Transverse colon (tissue), 4 donors: ENCODE measurements at regions not wholly inside any gene's neighbourhood (a gene's known extent, or its start where the extent isn't known, plus 50 kb on each side); places are given as distances from the start of the nearest gene placed in this dataset.

Experiments used
- DNase-seq: peaks from one replicate; pipeline ENCODE4 v3.0.0-alpha.2; 2019
- H3K27ac ChIP-seq, 4 donors: fragments of 200-600 bp; sonication (generic); 2 replicates each; pipeline ENCODE4 v1.5.1; 2016 to 2018; ENCODE audit warnings: inconsistent platforms in 4 of 4
- H3K27me3 ChIP-seq: fragments of 200-600 bp; sonication (generic); 2 replicates; pipeline ENCODE4 v1.5.1; 2017; ENCODE audit warnings: inconsistent platforms
- H3K36me3 ChIP-seq, 4 donors: fragments of 200-600 bp; sonication (generic); 2 replicates each; pipeline ENCODE4 v1.5.1; 2017 to 2019; ENCODE audit warnings: inconsistent platforms in 4 of 4
- H3K4me1 ChIP-seq, 4 donors: fragments of 200-600 bp; sonication (generic); 2 replicates each; pipeline ENCODE4 v1.5.1; 2017 to 2020; ENCODE audit warnings: inconsistent platforms in 4 of 4
- H3K4me3 ChIP-seq, 4 donors: fragments of 200-600 bp; sonication (generic); 1 replicate in 1 of 4; 2 replicates in 3 of 4; pipeline versions ENCODE4 v1.5.1 to v1.6.1; 2017 to 2019; ENCODE audit warnings: inconsistent platforms in 4 of 4
- H3K9me3 ChIP-seq, 2 donors: fragments of 200-600 bp; sonication (generic); 2 replicates each; pipeline ENCODE4 v1.5.1; 2017 to 2019; ENCODE audit warnings: inconsistent platforms in 2 of 2
- EP300 ChIP-seq: sonication (generic); formaldehyde crosslinking; IDR thresholded peaks from one replicate; pipeline ENCODE4 v1.6.1; 2017; ENCODE audit warnings: antibody characterized with exemption, low read depth
- POLR2A ChIP-seq: fragments of 450-650 bp; IDR thresholded peaks from one replicate; pipeline ENCODE4 v1.6.1; 2016; ENCODE audit warnings: antibody characterized with exemption, mild to moderate bottlenecking, moderate library complexity
- POLR2AphosphoS5 ChIP-seq, 3 donors: sonication (generic); formaldehyde crosslinking; IDR thresholded peaks; one replicate each; pipeline ENCODE4 v1.6.1; 2016; ENCODE audit warnings: antibody characterized with exemption in 3 of 3
- WGBS, 2 donors: methylation state at CpG; one replicate each; pipeline ENCODE4 v1.1.5; 2018; ENCODE audit warnings: low coverage in 1 of 2; 5-methylcytosine and 5-hydroxymethylcytosine counted together
- in situ Hi-C, 4 donors: fragments of 200-750 bp; cut with MboI; loops; one replicate each; pipeline versions ENCODE4 v1.15.0 to v1.15.1; 2017; ENCODE audit warnings: low sequenced_read_pairs in 3 of 4, low pct_ligation_motif_present in 1 of 4, low pct_unique_long_range_greater_than_20kb in 1 of 4
- intact Hi-C: fragments of 100-400 bp; cut with DNase I; formaldehyde crosslinking; loops from one replicate; pipeline ENCODE4 v1.15.1; 2023; ENCODE audit warnings: low total_unique reads
- TF ChIP-seq, protein P1 (sequence below), 5 experiments: fragments of 200-600 bp in 3 of 5; fragments of 450-650 bp in 2 of 5; sonication (generic) in 3 of 5; IDR thresholded peaks; 1 replicate in 2 of 5; 2 replicates in 3 of 5; pipeline ENCODE4 v1.5.1; 2016 to 2017; ENCODE audit warnings: antibody characterized with exemption in 5 of 5, inconsistent platforms in 3 of 5, mild to moderate bottlenecking in 2 of 5, moderate library complexity in 1 of 5

DNA sequence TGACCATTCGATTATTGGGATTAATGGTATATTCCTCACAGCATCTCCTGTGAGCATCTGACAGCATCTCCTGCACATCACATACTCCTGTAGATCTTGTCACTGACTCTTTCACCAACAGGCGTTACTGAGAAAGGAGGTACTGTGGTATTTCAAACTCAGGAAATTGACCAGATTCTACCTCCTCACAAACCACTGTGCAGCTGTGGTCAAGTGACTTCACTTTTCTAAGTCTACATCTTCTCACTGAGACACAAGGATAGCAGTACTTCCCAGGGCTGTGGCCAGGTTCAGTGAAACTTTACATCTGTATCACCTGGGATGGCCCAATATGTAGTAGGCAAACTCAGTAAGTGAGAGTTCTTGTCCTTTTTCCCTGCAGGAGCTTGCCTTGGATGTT lies 332.3 kb upstream of the ADAMTSL1 start:
- no peak for TF ChIP-seq POLR2AphosphoS5 (IDR thresholded peaks at IDR 0.05)
- no peak for TF ChIP-seq EP300
- TF ChIP-seq, protein P1, sequence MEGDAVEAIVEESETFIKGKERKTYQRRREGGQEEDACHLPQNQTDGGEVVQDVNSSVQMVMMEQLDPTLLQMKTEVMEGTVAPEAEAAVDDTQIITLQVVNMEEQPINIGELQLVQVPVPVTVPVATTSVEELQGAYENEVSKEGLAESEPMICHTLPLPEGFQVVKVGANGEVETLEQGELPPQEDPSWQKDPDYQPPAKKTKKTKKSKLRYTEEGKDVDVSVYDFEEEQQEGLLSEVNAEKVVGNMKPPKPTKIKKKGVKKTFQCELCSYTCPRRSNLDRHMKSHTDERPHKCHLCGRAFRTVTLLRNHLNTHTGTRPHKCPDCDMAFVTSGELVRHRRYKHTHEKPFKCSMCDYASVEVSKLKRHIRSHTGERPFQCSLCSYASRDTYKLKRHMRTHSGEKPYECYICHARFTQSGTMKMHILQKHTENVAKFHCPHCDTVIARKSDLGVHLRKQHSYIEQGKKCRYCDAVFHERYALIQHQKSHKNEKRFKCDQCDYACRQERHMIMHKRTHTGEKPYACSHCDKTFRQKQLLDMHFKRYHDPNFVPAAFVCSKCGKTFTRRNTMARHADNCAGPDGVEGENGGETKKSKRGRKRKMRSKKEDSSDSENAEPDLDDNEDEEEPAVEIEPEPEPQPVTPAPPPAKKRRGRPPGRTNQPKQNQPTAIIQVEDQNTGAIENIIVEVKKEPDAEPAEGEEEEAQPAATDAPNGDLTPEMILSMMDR (IDR thresholded peaks at IDR 0.05), result no peak
- TF ChIP-seq POLR2A, result no peak
- no peak for DNase-seq
- in situ Hi-C loops (no loop called here), intact Hi-C loops (no loop called here)
- Histone ChIP-seq H3K4me3 (no peak overlapping the region), H3K27me3 (no peaks in the 10 kb centered on the region), H3K27ac (no peak overlapping the region), H3K4me1 (no peaks in the 10 kb centered on the region), H3K36me3 (no peaks in the 10 kb centered on the region), H3K9me3 (no peaks in the 10 kb centered on the region)
- WGBS, 2 donors, result 79 to 83% methylated on average over 1 to 2 of the region's 2 CpGs

DNA sequence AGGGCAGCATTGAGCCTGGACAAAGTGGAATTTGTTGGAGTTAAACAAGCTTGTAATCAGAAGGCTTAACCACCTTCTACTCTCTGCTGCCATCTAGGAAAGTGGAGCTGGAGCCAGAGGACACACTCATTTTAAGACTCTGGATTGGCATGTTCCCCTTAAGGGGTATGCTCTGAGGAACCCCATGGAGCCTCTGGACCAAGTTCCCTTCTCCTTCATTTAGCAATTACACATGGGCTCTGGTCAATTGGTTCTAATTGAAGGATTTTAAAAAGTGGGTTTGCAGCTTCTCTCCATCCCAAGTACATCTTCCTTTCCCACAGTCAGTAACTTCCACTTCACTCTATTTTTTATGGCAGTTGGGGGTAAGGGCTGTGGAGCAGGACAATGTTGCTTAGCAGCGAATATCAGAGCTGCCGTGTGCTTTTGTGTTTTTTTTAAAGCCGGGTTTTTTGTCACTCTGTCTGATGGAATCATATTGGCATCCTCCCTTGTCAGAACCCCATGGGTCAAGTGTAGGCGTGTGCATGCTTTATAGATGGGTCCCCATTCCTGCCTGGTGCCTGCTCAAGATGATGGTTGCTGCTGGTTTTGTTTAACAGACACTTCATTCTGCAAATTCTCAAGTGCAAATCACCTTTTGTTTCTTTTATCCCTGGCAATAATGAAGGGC lies 330.7 kb upstream of the ADAMTSL1 start:
- no peak for DNase-seq
- 73 to 90% methylated on average over 2 to 4 of the region's 4 CpGs for WGBS, 2 donors
- Histone ChIP-seq H3K36me3 (no peaks in the 10 kb centered on the region), H3K4me1 (no peaks in the 10 kb centered on the region), H3K27ac (no peak overlapping the region), H3K27me3 (no peaks in the 10 kb centered on the region), H3K9me3 (no peaks in the 10 kb centered on the region), H3K4me3 (no peak overlapping the region)
- intact Hi-C loops (no loop called here), in situ Hi-C loops (no loop called here)
- TF ChIP-seq, protein P1 (IDR thresholded peaks at IDR 0.05), result peak in 2 of 5 experiments; percentile 19 to 25
- TF ChIP-seq EP300, result no peak

DNA sequence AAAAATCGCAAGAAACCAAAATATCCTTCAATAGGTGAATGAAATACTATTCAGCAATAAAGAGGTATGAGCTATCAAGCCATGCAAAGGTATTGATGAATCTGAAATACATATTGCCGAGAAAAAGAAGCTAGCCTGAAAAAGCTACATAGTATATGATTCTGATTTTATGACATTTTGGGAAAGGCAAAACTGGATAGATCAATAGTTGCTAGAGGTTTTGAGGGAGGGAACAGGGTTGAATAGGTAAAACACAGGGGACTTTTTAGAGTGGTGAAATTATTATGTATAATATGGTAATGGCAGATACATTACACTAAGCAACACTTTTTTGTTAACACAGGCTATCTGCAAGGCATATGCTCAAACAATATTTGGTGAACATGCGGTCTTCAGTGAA lies 327.6 kb upstream of the ADAMTSL1 start:
- Histone ChIP-seq H3K27ac (no peak overlapping the region), H3K36me3 (no peaks in the 10 kb centered on the region), H3K4me3 (no peak overlapping the region), H3K27me3 (no peaks in the 10 kb centered on the region), H3K9me3 (no peaks in the 10 kb centered on the region), H3K4me1 (no peaks in the 10 kb centered on the region)
- TF ChIP-seq EP300 (no peak), POLR2A (no peak)
- WGBS, 2 donors, result 85 to 95% methylated on average over 3 of the region's 3 CpGs
- in situ Hi-C loops, result no loop called here
- no peak for DNase-seq
- intact Hi-C loops, result no loop called here

DNA sequence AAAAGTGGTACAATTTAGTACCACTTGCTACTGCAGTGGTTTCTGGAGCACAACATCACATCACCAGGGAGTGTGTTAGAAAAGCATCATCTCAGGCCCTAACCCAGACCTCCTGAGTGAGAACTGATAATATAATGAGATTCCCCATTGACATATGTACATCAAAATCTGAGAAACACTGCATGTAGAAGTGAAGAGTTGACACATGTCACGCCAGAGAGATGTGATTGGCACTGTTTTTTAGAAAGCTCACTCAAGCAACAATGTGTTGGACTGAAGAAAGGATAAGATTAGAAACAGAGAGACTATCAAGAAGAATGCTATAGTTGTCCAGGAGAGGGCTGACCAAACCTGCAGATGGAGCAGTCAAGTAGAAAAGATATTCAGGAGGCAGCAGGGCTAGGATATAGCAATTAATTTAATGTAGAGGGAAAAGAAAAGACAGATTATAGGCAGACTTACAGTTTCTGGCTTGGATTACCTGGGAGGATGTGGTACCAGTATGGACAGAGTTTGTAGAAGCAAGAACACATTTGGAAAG lies 324.4 kb upstream of the ADAMTSL1 start:
- no peaks in the 10 kb centered on the region for H3K27me3 ChIP-seq
- no peak overlapping the region for H3K27ac ChIP-seq
- H3K36me3 ChIP-seq, result no peaks in the 10 kb centered on the region
- WGBS, 2 donors, result 40 to 69% methylated on average over 1 of the region's 1 CpG
- no peaks in the 10 kb centered on the region for H3K9me3 ChIP-seq
- TF ChIP-seq, protein P1 (IDR thresholded peaks at IDR 0.05), result peak in 1 of 5 experiments; percentile 18
- no peak for TF ChIP-seq EP300
- no peak overlapping the region for H3K4me3 ChIP-seq
- intact Hi-C loops, result no loop called here
- no peaks in the 10 kb centered on the region for H3K4me1 ChIP-seq
- no peak for DNase-seq
- in situ Hi-C loops, result no loop called here

DNA sequence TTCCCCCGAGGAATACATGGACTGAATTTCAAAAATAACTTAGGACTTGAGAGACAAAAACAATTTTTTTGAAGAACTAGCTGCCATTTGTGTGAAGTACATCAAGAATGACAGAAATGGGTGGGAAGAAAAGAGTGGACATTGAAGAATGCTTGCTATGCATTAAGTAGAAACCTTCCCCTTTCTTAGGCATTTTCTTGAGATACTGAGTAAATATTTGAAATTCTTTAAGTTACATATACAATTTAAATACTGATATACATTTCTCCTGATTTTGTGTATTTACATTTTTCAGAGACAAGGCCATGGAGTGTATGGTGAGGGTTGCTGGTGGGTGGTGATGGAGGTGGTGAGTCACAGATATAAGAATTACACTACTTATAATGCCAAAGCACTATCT lies 319.3 kb upstream of the ADAMTSL1 start:
- DNase-seq, result no peak
- in situ Hi-C loops, result no loop called here
- Histone ChIP-seq H3K4me1 (peaks cover 0 to 18% (median 7%) of the 10 kb centered on the region in 4 donors), H3K36me3 (no peaks in the 10 kb centered on the region), H3K9me3 (no peaks in the 10 kb centered on the region), H3K27ac (no peak overlapping the region), H3K27me3 (no peaks in the 10 kb centered on the region), H3K4me3 (no peak overlapping the region)
- TF ChIP-seq POLR2AphosphoS5 (IDR thresholded peaks at IDR 0.05) (no peak), EP300 (no peak), POLR2A (no peak)
- intact Hi-C loops, result no loop called here
- WGBS, 2 donors, result 62 to 83% methylated on average over 1 of the region's 1 CpG
